Glomerular visceral epithelial cell (primary cell): ENCODE measurements at regions not wholly inside any gene's neighbourhood (a gene's known extent, or its start where the extent isn't known, plus 50 kb on each side); places are given as distances from the start of the nearest gene placed in this dataset.

Experiments
- DNase-seq: peaks from one replicate; pipeline ENCODE4 v3.0.0-alpha.2; 2016; ENCODE audit errors: extremely low spot score

DNA sequence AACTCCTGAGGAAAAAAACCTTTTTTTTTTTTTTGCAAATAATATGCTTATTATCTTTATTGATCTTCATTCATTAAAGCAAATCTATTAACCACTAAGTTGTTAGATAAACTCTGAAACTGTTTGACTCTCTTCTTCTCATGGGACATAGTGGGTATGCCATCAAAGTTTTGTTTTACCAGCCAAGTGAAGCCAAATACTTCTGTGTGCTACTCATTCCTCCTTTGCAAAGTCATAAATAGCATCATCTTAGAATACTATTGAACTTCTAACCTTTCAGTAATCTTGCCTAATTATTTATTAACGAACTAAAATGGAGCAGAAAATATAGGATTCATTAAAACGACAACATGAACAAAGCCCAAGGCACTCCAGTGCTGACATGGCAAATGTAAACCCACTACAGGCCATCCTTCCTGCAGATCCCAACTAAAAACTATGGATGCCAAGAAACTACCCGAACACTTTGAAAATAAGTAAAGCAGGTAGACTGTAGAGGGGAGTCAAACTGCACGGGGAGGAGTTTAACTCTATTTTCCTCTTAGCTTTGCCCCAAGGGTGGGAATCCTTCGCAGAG is 61.2 kb upstream of the ODAD2 start:
- DNase-seq: no peak

DNA sequence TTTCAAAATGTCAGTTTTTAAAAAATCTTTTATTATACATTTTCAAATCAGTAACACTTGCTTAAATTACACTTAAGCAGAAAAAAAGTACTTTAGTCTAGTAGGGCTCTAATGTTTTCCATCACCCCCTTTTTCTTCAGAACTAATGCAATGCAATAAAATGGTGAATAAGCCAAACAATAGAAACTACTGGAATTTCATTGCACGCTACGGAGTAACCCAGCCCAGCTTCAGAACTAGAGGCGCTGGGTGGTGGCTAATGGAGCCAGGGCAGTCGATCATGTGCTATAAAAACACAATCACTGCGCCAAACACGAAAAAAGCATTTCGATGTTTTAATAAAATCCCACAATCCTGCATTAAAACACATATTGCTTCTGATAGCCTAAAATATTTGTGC is 59.9 kb upstream of the ODAD2 start:
- DNase-seq: no peak

DNA sequence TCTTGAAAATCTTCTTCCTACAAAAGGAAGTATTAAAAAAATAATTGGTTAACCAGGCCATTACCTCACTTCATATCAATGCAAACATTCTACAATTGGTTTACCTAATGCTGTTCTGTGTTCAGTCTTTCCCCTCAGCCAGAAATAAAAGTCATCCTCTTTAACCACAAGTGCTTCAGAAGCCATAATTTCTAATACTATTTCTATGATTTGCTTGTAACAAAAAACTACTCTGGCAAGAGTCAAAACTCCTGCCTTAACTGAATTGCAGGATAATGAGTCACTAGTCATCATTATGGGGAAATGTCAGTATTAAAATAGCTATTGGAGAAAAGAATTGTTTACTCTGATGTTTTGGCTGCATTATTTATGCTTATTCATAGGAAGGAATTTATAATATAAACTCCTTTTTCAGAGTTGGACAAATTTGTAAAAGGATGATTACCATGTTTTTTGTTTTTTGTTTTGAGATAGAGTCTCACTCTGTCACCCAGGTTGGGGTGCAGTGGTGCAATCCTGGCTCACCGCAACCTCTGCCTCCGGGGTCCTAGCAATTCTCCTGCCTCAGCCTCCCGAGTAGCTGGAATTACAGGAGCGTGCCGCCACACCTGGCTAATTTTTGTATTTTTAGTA is 55.5 kb upstream of the ODAD2 start:
- DNase-seq: peak; percentile 92

DNA sequence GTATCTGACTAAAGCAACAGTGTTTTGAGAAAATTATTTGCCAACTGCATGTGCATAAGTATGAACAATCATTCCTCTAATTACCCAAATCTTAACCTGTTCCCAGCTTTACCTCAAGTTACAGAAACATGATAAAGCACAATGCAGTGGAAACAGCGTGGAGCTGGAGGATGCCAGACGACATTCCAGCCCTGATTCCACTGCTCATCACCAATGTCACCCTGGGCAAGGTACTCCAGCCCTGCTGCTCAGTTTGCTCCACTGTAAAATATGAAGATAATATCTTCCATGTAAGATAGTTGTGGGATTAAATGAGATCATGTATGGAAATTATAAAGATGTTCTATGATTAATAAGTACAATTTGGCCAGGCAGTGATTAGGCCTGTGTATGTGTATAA is 50.4 kb upstream of the ODAD2 start:
- DNase-seq: no peak
